SH-SY5Y (cell line): ENCODE measurements at regions not wholly inside any gene's neighbourhood (a gene's known extent, or its start where the extent isn't known, plus 50 kb on each side); places are given as distances from the start of the nearest gene placed in this dataset.

Experiments used
- GATA2 ChIP-seq: IDR thresholded peaks from 2 replicates; pipeline ENCODE4 v1.6.1; 2011; ENCODE audit warnings: mild to moderate bottlenecking, low read depth, low read length
- GATA3 ChIP-seq: IDR thresholded peaks from 2 replicates; pipeline ENCODE4 v1.6.1; 2011; ENCODE audit warnings: low read depth, mild to moderate bottlenecking, low read length, moderate library complexity

DNA sequence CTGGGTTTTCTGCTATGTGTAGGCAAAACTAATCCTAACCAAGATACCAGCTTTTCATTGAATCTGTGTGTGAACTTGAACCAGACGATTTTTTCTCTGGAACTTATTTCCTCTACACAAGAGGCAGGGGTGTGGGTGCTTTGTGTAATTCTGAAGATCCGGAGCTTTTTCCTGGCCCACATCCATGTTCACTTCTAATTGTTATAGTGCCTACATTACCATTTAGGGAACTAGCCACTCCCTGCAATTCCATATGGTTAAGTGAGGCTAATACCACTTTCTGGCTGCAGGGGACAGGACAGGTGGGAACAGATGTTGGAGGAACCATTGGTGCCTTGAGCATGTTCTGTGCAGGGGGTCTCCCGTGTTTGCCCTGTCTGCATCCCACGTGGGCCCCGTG is 83.4 kb upstream of the FMN2 start:
- TF ChIP-seq GATA2 (no peak), GATA3 (no peak)

- no peak for TF ChIP-seq GATA3
- TF ChIP-seq GATA2: no peak
Measured at GRCh38 chr1:240014051-240014450, 77.6 kb upstream of the FMN2 start.

- no peak for TF ChIP-seq GATA2
- TF ChIP-seq GATA3: no peak
Measured at GRCh38 chr1:240018617-240019016, 73.1 kb upstream of the FMN2 start.

GRCh38 chr1:240019524-240019923 is 72.2 kb upstream of the FMN2 start:
- TF ChIP-seq GATA3 (no peak), GATA2 (no peak)

DNA sequence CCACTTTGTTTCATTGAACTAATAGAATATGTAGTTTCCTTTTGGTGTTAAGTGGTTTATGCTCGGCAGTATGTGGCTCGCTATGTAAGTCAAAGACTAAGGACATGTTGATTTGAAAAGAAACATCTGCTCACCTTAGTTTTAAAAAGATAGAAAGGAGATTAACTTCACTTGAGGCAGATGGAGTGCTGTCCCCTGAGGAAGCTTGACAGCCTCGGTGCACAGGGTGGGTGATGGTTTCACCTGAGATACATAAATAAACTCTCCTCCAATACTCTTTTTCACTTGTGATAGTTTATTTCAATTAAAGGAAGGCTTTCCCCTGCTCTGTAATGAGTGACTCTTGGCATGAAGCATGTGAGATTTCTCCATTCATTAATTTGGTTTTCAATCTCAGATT is 70.8 kb upstream of the FMN2 start:
- TF ChIP-seq GATA2: no peak
- TF ChIP-seq GATA3: no peak

- no peak for TF ChIP-seq GATA3
- TF ChIP-seq GATA2: no peak
Measured at GRCh38 chr1:240021709-240022108, 70.0 kb upstream of the FMN2 start.

DNA sequence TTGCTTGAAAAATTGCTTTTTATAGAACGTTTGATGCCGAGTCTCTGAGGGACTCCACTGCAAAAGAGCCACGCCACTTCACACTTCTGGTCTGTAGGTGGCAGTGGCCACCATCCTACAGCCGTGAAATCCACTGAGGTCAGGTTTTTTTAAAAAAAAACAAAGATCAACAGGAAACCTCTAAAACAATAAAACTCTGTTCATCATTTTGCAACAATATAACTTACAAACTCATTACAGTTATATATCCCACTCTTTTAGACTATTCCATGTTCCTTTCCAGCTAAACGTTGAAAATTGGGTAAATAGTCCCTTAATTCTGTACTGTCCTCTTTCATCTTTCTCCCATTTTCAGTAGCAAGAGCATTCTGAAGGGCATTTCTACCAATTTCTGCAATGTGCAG is 64.6 kb upstream of the FMN2 start:
- TF ChIP-seq GATA2: no peak
- TF ChIP-seq GATA3: no peak

DNA sequence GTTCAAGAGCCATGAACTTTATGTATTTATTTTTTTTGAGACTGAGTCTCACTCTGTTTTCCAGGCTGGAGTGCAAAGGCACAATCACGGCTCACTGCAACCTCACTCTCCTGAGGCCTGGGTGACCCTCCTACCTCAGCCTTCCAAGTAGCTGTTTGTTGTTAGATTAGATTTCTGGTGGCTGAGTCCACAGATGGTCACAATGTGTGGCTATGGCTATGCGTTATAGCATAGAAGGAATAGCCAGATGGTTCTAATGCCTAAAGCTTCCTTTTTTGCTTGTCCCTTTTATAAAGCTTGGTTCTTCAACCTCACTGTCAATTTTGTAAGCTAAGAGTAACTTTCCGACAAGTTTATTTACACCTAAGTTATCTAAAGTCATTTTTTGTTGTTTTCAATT is 62.3 kb upstream of the FMN2 start:
- TF ChIP-seq GATA2: no peak
- TF ChIP-seq GATA3: no peak

DNA sequence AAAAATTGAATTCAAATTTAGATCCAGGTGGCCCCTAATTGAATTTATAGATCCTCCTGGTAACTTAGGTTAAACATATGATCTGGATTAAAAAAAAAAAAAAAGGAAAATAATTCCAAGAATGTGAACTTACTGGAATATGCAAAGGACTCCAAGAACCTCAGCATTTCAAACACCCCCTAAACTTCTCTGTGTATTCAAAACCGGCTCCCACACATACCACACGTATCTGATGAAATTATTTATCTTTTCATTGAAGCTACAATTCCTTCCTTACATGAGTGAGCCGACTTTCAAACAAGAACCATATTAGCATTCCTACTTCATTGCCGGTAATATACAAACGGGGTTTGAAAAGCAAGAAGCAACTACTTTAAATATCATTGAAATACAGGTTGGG is 61.4 kb upstream of the FMN2 start:
- no peak for TF ChIP-seq GATA3
- TF ChIP-seq GATA2: no peak

DNA sequence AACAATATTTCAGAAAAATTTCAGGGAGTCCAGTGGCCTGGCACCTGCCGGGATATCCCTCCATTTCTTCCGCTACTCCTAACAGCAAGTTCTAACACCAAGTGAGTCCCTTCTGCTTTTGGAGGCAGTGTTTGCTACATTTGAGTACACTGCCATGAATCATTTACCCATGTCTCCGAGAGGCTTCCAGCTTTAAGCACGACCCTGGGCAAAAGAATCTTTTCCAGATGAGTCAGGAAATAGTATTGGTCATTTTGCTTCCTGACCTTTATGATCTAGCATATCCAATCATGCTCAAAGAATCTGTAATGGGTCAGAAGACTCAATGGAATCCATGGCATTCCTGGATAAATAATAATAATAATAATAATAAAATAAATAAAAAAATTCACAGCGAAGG is 60.7 kb upstream of the FMN2 start:
- TF ChIP-seq GATA2 (no peak), GATA3 (no peak)

DNA sequence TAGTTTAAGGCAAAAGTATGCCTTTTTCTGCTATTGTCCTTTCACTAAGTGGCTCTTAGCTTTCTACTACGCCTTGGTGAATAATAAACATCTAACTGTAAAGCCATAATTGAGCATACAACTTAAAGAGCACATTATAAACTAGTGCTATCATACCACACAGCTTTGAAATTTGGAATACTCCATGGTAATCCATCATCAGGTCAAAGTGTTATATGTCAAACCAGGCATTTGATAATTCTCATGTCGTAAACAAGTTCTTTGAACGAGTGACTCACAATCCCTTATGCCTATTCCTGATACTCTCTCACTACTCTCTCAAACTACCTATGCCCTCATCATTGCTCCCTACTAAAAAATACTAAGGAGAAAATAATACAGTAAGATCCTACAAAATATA is 60.3 kb upstream of the FMN2 start:
- TF ChIP-seq GATA2 (no peak), GATA3 (no peak)

- TF ChIP-seq GATA3 (no peak), GATA2 (no peak)
Measured at GRCh38 chr1:240033406-240033805, 58.3 kb upstream of the FMN2 start.

GRCh38 chr1:240036526-240036925 is 55.2 kb upstream of the FMN2 start:
- no peak for TF ChIP-seq GATA2
- TF ChIP-seq GATA3: no peak
